GM12878 (cell line): ENCODE measurements at regions not wholly inside any gene's neighbourhood (a gene's known extent, or its start where the extent isn't known, plus 50 kb on each side); places are given as distances from the start of the nearest gene placed in this dataset.

ENCODE experiments used
- ATAC-seq: fragments of 200-7000 bp; cut with Tn5 transposase; 3 replicates; pipeline ENCODE4 v1.9.1; 2020; ENCODE audit warnings: mild to moderate bottlenecking, moderate library complexity
- BruUV-seq: library from RNA; stranded (reverse); fragments of 400-500 nt; replicated peaks from 2 replicates; lab custom pipeline; 2021; lab: Mats Ljungman, UMichigan
- CTCF ChIA-PET: fragments of 300-600 bp; sonication (Branson Sonifier 250); formaldehyde crosslinking; extraction: SDS; loops from one replicate; lab custom pipeline; 2021; ENCODE audit warnings: inconsistent platforms; lab: Yijun Ruan, JAX
- POLR2A ChIA-PET: fragments of 350-600 bp; formaldehyde crosslinking; extraction: SDS; loops from one replicate; lab custom pipeline; 2021; ENCODE audit warnings: inconsistent platforms; lab: Charles Lee
- RAD21 ChIA-PET: fragments of 300-600 bp; sonication (Branson Sonifier 250); formaldehyde crosslinking; loops from one replicate; lab custom pipeline; 2023; ENCODE audit warnings: antibody characterized with exemption; ENCODE audit not compliant: unreplicated experiment; lab: Charles Lee
- SMC1A ChIA-PET: fragments of 300-600 bp; sonication (Branson Sonifier 250); formaldehyde crosslinking; loops from one replicate; lab custom pipeline; 2023; ENCODE audit not compliant: unreplicated experiment, uncharacterized antibody; lab: Charles Lee
- DNase-seq: peaks from one replicate; pipeline ENCODE4 v3.0.0-alpha.2; 2011; ENCODE audit warnings: low read depth, low spot score
- FAIRE-seq: peaks from 3 replicates; lab custom pipeline; 2011; peaks lifted over from hg19 to GRCh38; lab: Jason Lieb, UNC
- H2AFZ ChIP-seq: 2 replicates; pipeline ENCODE4 v1.6.0; 2011; ENCODE audit warnings: low read depth, low read length, control low read depth; ENCODE audit not compliant: control insufficient read depth
- H3K27ac ChIP-seq: 2 replicates; pipeline ENCODE4 v1.5.1; 2011; ENCODE audit warnings: control low read depth; ENCODE audit not compliant: control insufficient read depth, insufficient read depth
- H3K27me3 ChIP-seq, 2 experiments: replicated peaks in 1 of 2; 2 replicates each; pipeline versions ENCODE4 v1.6.0 to v1.6.1; 2011; ENCODE audit warnings: low read length in 1 of 2; ENCODE audit not compliant: control insufficient read depth in 2 of 2, insufficient read depth in 2 of 2
- H3K36me3 ChIP-seq, 2 experiments: 2 replicates each; pipeline ENCODE4 v1.5.1; 2011; ENCODE audit warnings: low read length in 1 of 2; ENCODE audit not compliant: control insufficient read depth in 2 of 2, insufficient read depth in 2 of 2
- H3K4me1 ChIP-seq: 2 replicates; pipeline ENCODE4 v1.6.1; 2011; ENCODE audit warnings: mild to moderate bottlenecking, low read length, moderate library complexity, mixed read lengths; ENCODE audit not compliant: control insufficient read depth, insufficient read depth
- H3K4me2 ChIP-seq: 2 replicates; pipeline ENCODE4 v1.6.0; 2011; ENCODE audit warnings: control low read depth; ENCODE audit not compliant: control insufficient read depth, insufficient read depth
- H3K4me3 ChIP-seq: fragments of 200-600 bp; sonication (generic); 2 replicates; pipeline ENCODE4 v1.5.1; 2016
- H3K79me2 ChIP-seq: 2 replicates; pipeline ENCODE4 v1.6.0; 2011; ENCODE audit warnings: low read length; ENCODE audit not compliant: control insufficient read depth, insufficient read depth
- H3K9ac ChIP-seq: 2 replicates; pipeline ENCODE4 v1.8.0; 2011; ENCODE audit warnings: low read length, control low read depth, mixed read lengths; ENCODE audit not compliant: control insufficient read depth, insufficient read depth
- H3K9me3 ChIP-seq: replicated peaks from 3 replicates; pipeline ENCODE4 v1.5.1; 2011; ENCODE audit warnings: mild to moderate bottlenecking, low read length; ENCODE audit not compliant: control insufficient read depth, insufficient read depth
- H4K20me1 ChIP-seq: 2 replicates; pipeline ENCODE4 v1.6.0; 2011; ENCODE audit not compliant: control insufficient read depth, insufficient read depth
- BCLAF1 ChIP-seq: fragments of 450-650 bp; IDR thresholded peaks from 2 replicates; pipeline ENCODE4 v1.6.1; 2017; ENCODE audit warnings: antibody characterized with exemption, mild to moderate bottlenecking, moderate library complexity
- CHD2 ChIP-seq: IDR thresholded peaks from 2 replicates; pipeline ENCODE4 v1.6.1; 2011; ENCODE audit warnings: low read depth, low read length, improper control_type of control experiment, borderline replicate concordance
- CHD4 ChIP-seq: fragments of 200-600 bp; sonication (generic); IDR thresholded peaks from 2 replicates; pipeline ENCODE4 v1.6.1; 2016; ENCODE audit warnings: mild to moderate bottlenecking
- EGR1 ChIP-seq, 2 experiments: IDR thresholded peaks; 1 replicate in 1 of 2; 2 replicates in 1 of 2; pipeline ENCODE4 v1.6.1; 2011 to 2012; ENCODE audit warnings: low read depth in 2 of 2, low read length in 2 of 2, borderline replicate concordance in 1 of 2, mild to moderate bottlenecking in 1 of 2, moderate library complexity in 1 of 2
- IRF4 ChIP-seq: IDR thresholded peaks from 2 replicates; pipeline ENCODE4 v1.6.1; 2011; ENCODE audit warnings: low read depth, low read length
- WGBS: methylation state at CpG from one replicate; pipeline ENCODE4 v1.1.6; 2016; ENCODE audit warnings: low lambda C conversion rate; ENCODE audit not compliant: insufficient replicate concordance, insufficient coverage; ENCODE audit errors: missing lambda C conversion rate; 5-methylcytosine and 5-hydroxymethylcytosine counted together
- in situ Hi-C: fragments of 300-500 bp; cut with MboI; formaldehyde crosslinking; loops from 9 replicates; pipeline ENCODE4 v1.14.3; 2018; ENCODE audit warnings: mixed read lengths
- intact Hi-C: fragments of 100-400 bp; cut with micrococcal nuclease; formaldehyde crosslinking; loops from one replicate; pipeline ENCODE4 v1.14.2; 2022; ENCODE audit not compliant: unreplicated experiment
- TF ChIP-seq, protein P1 (sequence below): fragments of 450-650 bp; formaldehyde crosslinking; IDR thresholded peaks from 2 replicates; pipeline ENCODE4 v1.5.0; 2022; ENCODE audit warnings: mild to moderate bottlenecking, missing genetic modification characterization

DNA sequence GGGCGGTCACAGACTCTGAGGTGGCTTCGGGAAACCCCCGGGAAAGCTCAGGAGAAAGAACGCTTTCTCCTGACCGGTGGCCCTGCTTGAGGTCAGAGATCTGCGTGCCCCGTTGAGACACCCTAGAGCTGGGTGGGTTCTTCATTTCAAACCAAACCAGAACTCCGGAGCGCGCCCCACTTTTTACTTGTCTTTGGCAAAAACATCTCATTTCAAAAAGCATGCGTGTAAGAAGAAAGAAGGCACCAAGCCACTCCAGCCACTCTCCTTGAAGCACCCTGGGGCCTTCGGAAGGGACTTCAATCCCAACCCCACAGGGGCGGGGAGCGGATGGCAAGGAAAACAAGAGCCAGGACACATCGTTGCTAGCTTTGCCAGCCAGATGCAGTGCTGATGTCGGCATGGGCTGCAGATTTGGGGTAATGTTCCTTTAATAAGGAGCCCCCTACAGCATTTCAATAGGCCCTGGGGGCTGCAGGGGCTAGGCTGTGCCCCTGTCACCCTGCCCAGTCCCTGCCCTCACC, 171.7 kb downstream of the ERCC6L2 start:
- SMC1A ChIA-PET, result interaction anchor here (0.5 kb wide), 1 partner anchor 792 kb away, joined by 4 read pairs; no protein-coding TSS in a partner anchor
- CTCF ChIA-PET, result no interaction called here
- no peaks in the 10 kb centered on the region for H3K4me1 ChIP-seq
- in situ Hi-C loops, result no loop called here
- H3K4me3 ChIP-seq, result no peak overlapping the region
- no peak for FAIRE-seq
- TF ChIP-seq CHD4 (no peak), IRF4 (no peak), CHD2 (no peak), BCLAF1 (no peak), EGR1 (IDR thresholded peaks at IDR 0.05; ENCODE audit: borderline replicate concordance in 1 of 2, low read depth in 2 of 2, low read length in 2 of 2) (no peak)
- TF ChIP-seq, protein P1, sequence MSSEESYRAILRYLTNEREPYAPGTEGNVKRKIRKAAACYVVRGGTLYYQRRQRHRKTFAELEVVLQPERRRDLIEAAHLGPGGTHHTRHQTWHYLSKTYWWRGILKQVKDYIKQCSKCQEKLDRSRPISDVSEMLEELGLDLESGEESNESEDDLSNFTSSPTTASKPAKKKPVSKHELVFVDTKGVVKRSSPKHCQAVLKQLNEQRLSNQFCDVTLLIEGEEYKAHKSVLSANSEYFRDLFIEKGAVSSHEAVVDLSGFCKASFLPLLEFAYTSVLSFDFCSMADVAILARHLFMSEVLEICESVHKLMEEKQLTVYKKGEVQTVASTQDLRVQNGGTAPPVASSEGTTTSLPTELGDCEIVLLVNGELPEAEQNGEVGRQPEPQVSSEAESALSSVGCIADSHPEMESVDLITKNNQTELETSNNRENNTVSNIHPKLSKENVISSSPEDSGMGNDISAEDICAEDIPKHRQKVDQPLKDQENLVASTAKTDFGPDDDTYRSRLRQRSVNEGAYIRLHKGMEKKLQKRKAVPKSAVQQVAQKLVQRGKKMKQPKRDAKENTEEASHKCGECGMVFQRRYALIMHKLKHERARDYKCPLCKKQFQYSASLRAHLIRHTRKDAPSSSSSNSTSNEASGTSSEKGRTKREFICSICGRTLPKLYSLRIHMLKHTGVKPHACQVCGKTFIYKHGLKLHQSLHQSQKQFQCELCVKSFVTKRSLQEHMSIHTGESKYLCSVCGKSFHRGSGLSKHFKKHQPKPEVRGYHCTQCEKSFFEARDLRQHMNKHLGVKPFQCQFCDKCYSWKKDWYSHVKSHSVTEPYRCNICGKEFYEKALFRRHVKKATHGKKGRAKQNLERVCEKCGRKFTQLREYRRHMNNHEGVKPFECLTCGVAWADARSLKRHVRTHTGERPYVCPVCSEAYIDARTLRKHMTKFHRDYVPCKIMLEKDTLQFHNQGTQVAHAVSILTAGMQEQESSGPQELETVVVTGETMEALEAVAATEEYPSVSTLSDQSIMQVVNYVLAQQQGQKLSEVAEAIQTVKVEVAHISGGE (CRISPR knock-in tag), result no peak
- TF ChIP-seq, all 136 proteins: peak for 0
- ATAC-seq, result no peak
- H4K20me1 ChIP-seq, result no peaks in the 10 kb centered on the region
- H3K79me2 ChIP-seq, result no peaks in the 10 kb centered on the region
- no TSS peak for BruUV-seq
- intact Hi-C loops, result no loop called here
- POLR2A ChIA-PET, result no interaction called here
- DNase-seq, result no peak
- RAD21 ChIA-PET, result no interaction called here
- 77% methylated on average over 16 of the region's 16 CpGs for WGBS
- no peak overlapping the region for H3K27ac ChIP-seq
- no peaks in the 10 kb centered on the region for H3K36me3 ChIP-seq
- H3K9ac ChIP-seq, result no peak overlapping the region
- no peak overlapping the region for H3K4me2 ChIP-seq
- no peak overlapping the region for H2AFZ ChIP-seq
- peaks cover 0 to 1% of the 10 kb centered on the region in 2 experiments; a peak in 1 of 4 replicates for H3K27me3 ChIP-seq
- H3K9me3 ChIP-seq, result no peaks in the 10 kb centered on the region; the same call in 2 of the 3 replicates
